ENCODE measurements at regions not wholly inside any gene's neighbourhood (a gene's known extent, or its start where the extent isn't known, plus 50 kb on each side); places are given as distances from the start of the nearest gene placed in this dataset.

DNA sequence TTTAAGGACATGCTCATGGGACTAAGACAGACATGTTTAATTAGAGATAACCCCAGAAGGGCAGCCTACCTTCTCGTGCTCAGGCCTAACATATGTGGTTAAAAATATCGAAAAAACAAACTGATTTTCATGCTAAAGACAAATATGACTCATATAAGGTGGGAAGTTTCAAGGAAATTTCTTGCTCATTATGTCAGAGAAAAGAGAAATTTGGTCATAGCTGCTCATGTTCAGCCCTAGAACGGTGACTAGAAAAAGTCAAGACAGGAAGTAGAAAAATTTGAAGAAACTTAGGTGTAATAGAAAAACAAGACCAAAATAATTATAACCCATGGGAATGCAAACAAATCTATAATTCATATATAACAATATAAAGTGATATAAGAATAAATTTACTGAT is 120.6 kb downstream of the PRDM9 start:
- TF ChIP-seq EZH2 (IDR thresholded peaks at IDR 0.05), result no peak
- TF ChIP-seq POLR2AphosphoS5 (IDR thresholded peaks at IDR 0.05; ENCODE audit: borderline replicate concordance, low read depth, low read length), result no peak
- TF ChIP-seq FOXP2 (optimal IDR thresholded peaks at IDR 0.05; ENCODE audit: control extremely low read depth, extremely low read length, insufficient read depth), result no peak
- Histone ChIP-seq H3K9ac (ENCODE audit: insufficient read length) (no peak overlapping the region), H3K36me3 (ENCODE audit: insufficient read depth, low read length) (no peaks in the 10 kb centered on the region), H3K27ac (no peak overlapping the region), H3K9me3 (ENCODE audit: low read depth, low read length) (no peaks in the 10 kb centered on the region), H3K4me3 (no peak overlapping the region)
- DNase-seq (ENCODE audit: low read depth, low spot score), result no peak

DNA sequence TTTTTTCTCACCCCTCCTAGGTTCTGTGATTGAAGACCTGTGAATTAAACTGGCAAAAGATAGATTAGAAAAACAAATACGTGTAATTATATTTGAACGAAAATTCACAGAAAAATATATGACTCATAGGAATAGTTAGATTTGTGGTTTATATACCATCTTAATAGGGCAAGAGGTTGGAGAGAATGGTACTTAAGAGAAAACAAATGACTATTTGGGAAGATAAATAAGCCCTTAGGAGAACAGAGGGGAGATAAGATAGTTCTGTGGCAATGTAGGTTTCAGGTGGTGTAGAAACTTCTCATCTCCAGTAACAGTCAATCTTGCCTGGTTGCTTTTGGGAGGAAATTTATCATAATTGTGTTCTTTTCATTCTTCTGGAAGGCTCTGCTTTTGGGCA is 122.0 kb downstream of the PRDM9 start:
- no peak for TF ChIP-seq FOXP2 (optimal IDR thresholded peaks at IDR 0.05; ENCODE audit: control extremely low read depth, extremely low read length, insufficient read depth)
- TF ChIP-seq POLR2AphosphoS5 (IDR thresholded peaks at IDR 0.05; ENCODE audit: borderline replicate concordance, low read depth, low read length), result no peak
- TF ChIP-seq EZH2 (IDR thresholded peaks at IDR 0.05), result no peak
- H3K9ac ChIP-seq (ENCODE audit: insufficient read length), result no peak overlapping the region
- H3K27ac ChIP-seq, result no peak overlapping the region
- DNase-seq (ENCODE audit: low read depth, low spot score), result no peak
- H3K36me3 ChIP-seq (ENCODE audit: insufficient read depth, low read length), result no peaks in the 10 kb centered on the region
- H3K9me3 ChIP-seq (ENCODE audit: low read depth, low read length), result no peaks in the 10 kb centered on the region
- H3K4me3 ChIP-seq, result no peak overlapping the region

DNA sequence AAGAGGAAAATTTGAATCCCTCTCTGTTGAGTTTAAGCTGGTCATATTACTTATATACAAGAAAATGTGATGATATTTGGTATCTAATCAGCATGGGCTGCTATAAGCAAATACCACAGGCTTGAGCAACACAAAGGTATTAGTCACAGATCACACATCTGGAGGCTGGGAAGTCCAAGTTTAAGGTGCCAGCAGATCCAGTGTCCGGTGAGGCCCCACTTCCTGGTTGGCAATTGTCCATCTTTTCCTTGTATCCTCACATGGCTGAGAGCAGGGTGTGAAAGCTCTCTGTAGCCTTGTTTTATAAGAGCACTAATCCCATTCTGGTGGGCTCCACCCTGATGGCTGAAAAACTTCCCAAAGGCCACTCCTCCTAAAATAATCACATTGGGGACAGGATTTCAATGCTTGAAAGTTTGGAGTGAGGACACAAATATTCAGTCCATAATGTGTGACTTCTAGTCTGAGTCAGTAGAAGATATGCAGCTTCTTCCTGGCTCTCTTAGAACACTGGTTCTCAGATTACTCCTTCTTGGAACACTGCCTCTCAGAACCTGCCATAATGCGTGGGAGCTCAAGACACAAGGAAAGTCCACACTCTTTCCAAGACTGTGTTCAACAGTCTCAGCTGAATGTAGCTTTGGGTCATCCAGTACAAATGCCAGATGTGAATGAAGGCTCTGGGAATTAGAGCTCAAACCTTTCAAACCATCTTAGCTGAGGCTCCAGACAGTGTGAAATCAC is 124.1 kb downstream of the PRDM9 start:
- Histone ChIP-seq H3K9me3 (ENCODE audit: low read depth, low read length) (no peaks in the 10 kb centered on the region), H3K27ac (no peak overlapping the region), H3K4me3 (no peak overlapping the region), H3K36me3 (ENCODE audit: insufficient read depth, low read length) (no peaks in the 10 kb centered on the region), H3K9ac (ENCODE audit: insufficient read length) (no peak overlapping the region)
- no peak for DNase-seq (ENCODE audit: low read depth, low spot score)
- TF ChIP-seq FOXP2 (optimal IDR thresholded peaks at IDR 0.05; ENCODE audit: control extremely low read depth, extremely low read length, insufficient read depth) (no peak), POLR2AphosphoS5 (IDR thresholded peaks at IDR 0.05; ENCODE audit: borderline replicate concordance, low read depth, low read length) (no peak), EZH2 (IDR thresholded peaks at IDR 0.05) (no peak)

DNA sequence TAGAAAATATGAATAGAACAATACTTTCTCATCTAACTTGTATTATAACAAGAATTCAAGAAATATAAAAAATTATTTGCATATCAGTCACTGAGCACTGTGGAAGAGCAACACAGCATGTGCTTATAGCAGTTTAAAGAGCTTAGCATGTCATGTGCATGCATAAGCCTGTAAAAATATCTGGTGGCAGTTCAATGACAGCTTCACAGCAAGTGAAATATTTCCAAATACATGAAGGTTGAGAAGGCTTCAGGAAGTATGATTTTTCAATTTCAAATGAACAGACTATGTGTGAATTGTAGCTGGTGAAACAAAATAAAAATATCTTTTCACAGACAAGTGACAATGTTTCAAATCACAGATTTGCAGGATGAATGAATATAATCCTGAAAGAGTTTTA is 128.5 kb downstream of the PRDM9 start:
- no peak for DNase-seq (ENCODE audit: low read depth, low spot score)
- H3K27ac ChIP-seq, result no peak overlapping the region
- no peak for TF ChIP-seq EZH2 (IDR thresholded peaks at IDR 0.05)
- no peak for TF ChIP-seq POLR2AphosphoS5 (IDR thresholded peaks at IDR 0.05; ENCODE audit: borderline replicate concordance, low read depth, low read length)
- no peak overlapping the region for H3K4me3 ChIP-seq
- no peak overlapping the region for H3K9ac ChIP-seq (ENCODE audit: insufficient read length)
- H3K9me3 ChIP-seq (ENCODE audit: low read depth, low read length), result no peaks in the 10 kb centered on the region
- no peaks in the 10 kb centered on the region for H3K36me3 ChIP-seq (ENCODE audit: insufficient read depth, low read length)

GRCh38 chr5:23639326-23639725 is 131.9 kb downstream of the PRDM9 start:
- Histone ChIP-seq H3K9ac (ENCODE audit: insufficient read length) (no peak overlapping the region), H3K36me3 (ENCODE audit: insufficient read depth, low read length) (no peaks in the 10 kb centered on the region), H3K27ac (no peak overlapping the region), H3K9me3 (ENCODE audit: low read depth, low read length) (no peaks in the 10 kb centered on the region), H3K4me3 (no peak overlapping the region)
- TF ChIP-seq POLR2AphosphoS5 (IDR thresholded peaks at IDR 0.05; ENCODE audit: borderline replicate concordance, low read depth, low read length) (no peak), EZH2 (IDR thresholded peaks at IDR 0.05) (no peak), FOXP2 (optimal IDR thresholded peaks at IDR 0.05; ENCODE audit: control extremely low read depth, extremely low read length, insufficient read depth) (no peak)
- DNase-seq (ENCODE audit: low read depth, low spot score), result no peak

DNA sequence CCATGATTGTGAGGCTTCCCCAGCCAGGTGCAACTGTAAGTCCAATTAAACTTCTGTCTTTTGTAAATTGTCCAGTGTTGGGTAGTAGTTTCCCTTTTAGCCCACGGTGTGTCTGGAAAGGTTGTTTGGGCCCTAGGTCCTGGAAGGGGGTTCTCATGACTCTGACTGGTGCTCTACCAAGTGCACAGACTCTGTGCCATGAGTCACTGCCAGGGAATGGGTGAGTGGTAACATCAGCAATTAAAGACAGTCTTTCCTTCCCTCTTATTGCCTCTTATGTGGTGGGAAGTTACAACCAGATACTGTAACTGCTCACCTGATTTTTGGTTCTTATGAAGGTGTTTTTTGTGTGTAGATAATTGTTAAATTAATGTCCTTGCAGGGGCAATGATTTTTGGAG is 141.2 kb downstream of the PRDM9 start:
- H3K4me3 ChIP-seq, result no peak overlapping the region
- H3K27ac ChIP-seq, result no peak overlapping the region
- no peaks in the 10 kb centered on the region for H3K36me3 ChIP-seq (ENCODE audit: insufficient read depth, low read length)
- DNase-seq (ENCODE audit: low read depth, low spot score), result no peak
- H3K9me3 ChIP-seq (ENCODE audit: low read depth, low read length), result no peaks in the 10 kb centered on the region
- H3K9ac ChIP-seq (ENCODE audit: insufficient read length), result no peak overlapping the region
- TF ChIP-seq FOXP2 (optimal IDR thresholded peaks at IDR 0.05; ENCODE audit: control extremely low read depth, extremely low read length, insufficient read depth) (no peak), POLR2AphosphoS5 (IDR thresholded peaks at IDR 0.05; ENCODE audit: borderline replicate concordance, low read depth, low read length) (no peak), EZH2 (IDR thresholded peaks at IDR 0.05) (no peak)

DNA sequence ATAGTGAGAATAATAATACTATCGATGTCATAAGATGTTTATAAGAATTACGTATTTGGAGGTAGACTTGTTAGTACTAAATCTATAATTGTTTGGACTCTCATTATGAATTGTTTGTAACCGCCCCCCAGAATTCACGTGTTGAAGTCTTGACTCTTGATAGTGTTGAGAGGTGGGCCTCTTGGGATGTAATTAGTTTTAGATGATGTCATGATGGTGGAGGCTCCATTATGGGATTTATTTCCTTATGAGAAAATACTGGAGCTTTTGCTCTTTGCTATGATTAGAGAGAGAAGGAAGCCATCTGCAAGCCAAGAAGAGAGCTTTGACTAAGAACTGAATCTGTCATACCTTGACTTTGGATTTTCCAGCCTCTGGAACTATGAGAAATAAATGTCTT is 142.2 kb downstream of the PRDM9 start:
- TF ChIP-seq EZH2 (IDR thresholded peaks at IDR 0.05), result no peak
- no peak for TF ChIP-seq FOXP2 (optimal IDR thresholded peaks at IDR 0.05; ENCODE audit: control extremely low read depth, extremely low read length, insufficient read depth)
- TF ChIP-seq POLR2AphosphoS5 (IDR thresholded peaks at IDR 0.05; ENCODE audit: borderline replicate concordance, low read depth, low read length), result no peak
- no peak for DNase-seq (ENCODE audit: low read depth, low spot score)
- Histone ChIP-seq H3K36me3 (ENCODE audit: insufficient read depth, low read length) (no peaks in the 10 kb centered on the region), H3K4me3 (no peak overlapping the region), H3K9ac (ENCODE audit: insufficient read length) (no peak overlapping the region), H3K9me3 (ENCODE audit: low read depth, low read length) (no peaks in the 10 kb centered on the region), H3K27ac (no peak overlapping the region)

GRCh38 chr5:23655674-23656073 is 148.3 kb downstream of the PRDM9 start:
- Histone ChIP-seq H3K9ac (ENCODE audit: insufficient read length) (no peak overlapping the region), H3K4me3 (no peak overlapping the region), H3K9me3 (ENCODE audit: low read depth, low read length) (no peaks in the 10 kb centered on the region), H3K27ac (no peak overlapping the region), H3K36me3 (ENCODE audit: insufficient read depth, low read length) (no peaks in the 10 kb centered on the region)
- DNase-seq (ENCODE audit: low read depth, low spot score), result no peak
- TF ChIP-seq POLR2AphosphoS5 (IDR thresholded peaks at IDR 0.05; ENCODE audit: borderline replicate concordance, low read depth, low read length) (no peak), FOXP2 (optimal IDR thresholded peaks at IDR 0.05; ENCODE audit: control extremely low read depth, extremely low read length, insufficient read depth) (no peak), EZH2 (IDR thresholded peaks at IDR 0.05) (no peak)

GRCh38 chr5:23675456-23675855 is 168.0 kb downstream of the PRDM9 start:
- Histone ChIP-seq H3K9me3 (ENCODE audit: low read depth, low read length) (no peaks in the 10 kb centered on the region; the same call in 1 of the 2 replicates), H3K36me3 (ENCODE audit: insufficient read depth, low read length) (no peaks in the 10 kb centered on the region), H3K4me3 (no peak overlapping the region), H3K27ac (no peak overlapping the region), H3K9ac (ENCODE audit: insufficient read length) (no peak overlapping the region)
- TF ChIP-seq EZH2 (IDR thresholded peaks at IDR 0.05) (no peak), FOXP2 (optimal IDR thresholded peaks at IDR 0.05; ENCODE audit: control extremely low read depth, extremely low read length, insufficient read depth) (no peak), POLR2AphosphoS5 (IDR thresholded peaks at IDR 0.05; ENCODE audit: borderline replicate concordance, low read depth, low read length) (no peak)
- no peak for DNase-seq (ENCODE audit: low read depth, low spot score)

Data from SK-N-MC (cell line).